ENCODE measurements at regions not wholly inside any gene's neighbourhood (a gene's known extent, or its start where the extent isn't known, plus 50 kb on each side); places are given as distances from the start of the nearest gene placed in this dataset.

DNA sequence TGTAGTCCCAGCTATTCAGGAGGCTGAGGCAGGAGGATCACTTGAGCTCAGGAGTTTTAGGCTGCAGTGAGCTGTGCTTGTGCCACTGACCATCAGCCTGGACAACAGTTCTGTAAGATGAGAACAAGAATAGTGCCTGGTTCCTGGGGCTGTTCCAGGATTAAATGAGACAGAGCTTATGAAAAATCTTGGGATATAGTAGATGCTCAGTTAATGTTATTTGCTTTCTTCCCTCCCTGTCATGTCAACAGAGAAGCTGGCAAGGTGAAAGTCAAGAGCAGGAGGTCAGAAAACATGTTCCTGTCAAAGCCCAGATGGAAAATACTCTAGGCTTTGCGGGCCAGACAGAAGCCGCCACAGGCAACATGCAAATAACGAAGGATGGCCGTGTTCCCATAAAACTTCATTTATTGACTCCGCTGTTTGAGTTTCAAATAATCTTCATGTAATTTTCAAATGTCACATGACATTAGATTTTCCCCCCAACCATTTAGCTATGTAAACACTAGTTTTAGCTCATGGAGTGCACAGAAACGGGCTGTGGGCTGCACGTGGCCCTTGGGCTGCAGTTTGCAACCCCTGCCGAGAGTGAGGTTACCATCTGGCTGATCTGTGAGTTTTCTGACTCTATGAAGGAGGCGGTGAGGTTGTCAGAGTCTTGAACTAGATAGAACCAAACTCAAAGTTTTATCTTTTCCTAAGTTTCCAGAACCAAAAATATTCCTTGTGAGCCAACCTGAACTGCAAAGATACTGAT, 63.4 kb upstream of the PMEPA1 start:
- Histone ChIP-seq H2BK12ac (ENCODE audit: insufficient read length, low read depth, low read length) (no peak overlapping the region), H3K4me2 (ENCODE audit: insufficient read depth, insufficient read length, low read length) (no peak overlapping the region), H2BK5ac (ENCODE audit: insufficient read length, low read length) (no peak overlapping the region), H3K79me1 (ENCODE audit: insufficient read depth, low read depth, low read length, poor library complexity, severe bottlenecking) (no peaks in the 10 kb centered on the region), H4K8ac (replicated peaks; ENCODE audit: insufficient read length, low read depth, low read length) (no peak overlapping the region), H3K4ac (ENCODE audit: low read depth, low read length) (no peak overlapping the region), H2AFZ (ENCODE audit: low read length) (no peak overlapping the region), H3K79me2 (ENCODE audit: insufficient read depth, low read length) (no peaks in the 10 kb centered on the region), H3K56ac (ENCODE audit: insufficient read length, low read depth, low read length) (no peak overlapping the region), H2BK15ac (ENCODE audit: low read depth, low read length) (no peak overlapping the region), H3K4me1 (ENCODE audit: insufficient read depth, low read length) (no peaks in the 10 kb centered on the region; the same call in 1 of the 2 replicates), H4K20me1 (ENCODE audit: control insufficient read depth, insufficient read depth, insufficient read length) (no peaks in the 10 kb centered on the region), H4K5ac (ENCODE audit: insufficient read length, low read depth, low read length) (no peak overlapping the region), H3K23me2 (ENCODE audit: insufficient read length, low read depth, low read length, poor library complexity, severe bottlenecking) (no peaks in the 10 kb centered on the region), H3K18ac (ENCODE audit: insufficient read length, low read depth, low read length) (no peak overlapping the region), H3K9me3 (ENCODE audit: control insufficient read depth, low read depth, low read length) (no peaks in the 10 kb centered on the region), H3K27ac (ENCODE audit: insufficient read length, low read depth, low read length) (no peak overlapping the region), H4K91ac (ENCODE audit: insufficient read length, low read depth, low read length) (no peak overlapping the region), H2AK5ac (ENCODE audit: insufficient read length, low read length) (no peak overlapping the region), H2BK120ac (ENCODE audit: low read depth, low read length, poor library complexity, severe bottlenecking) (no peak overlapping the region), H3K27me3 (ENCODE audit: insufficient read depth, low read length) (no peaks in the 10 kb centered on the region), H3K23ac (ENCODE audit: insufficient read length, low read depth, low read length) (no peak overlapping the region), H3K9ac (ENCODE audit: extremely low read depth, insufficient read length, low read length) (no peak overlapping the region), H3K14ac (ENCODE audit: insufficient read depth, low read length) (no peak overlapping the region), H3T11ph (ENCODE audit: low read length) (no peak overlapping the region), H2BK20ac (ENCODE audit: low read depth, low read length, poor library complexity, severe bottlenecking) (no peak overlapping the region)
- TF ChIP-seq, protein P1, sequence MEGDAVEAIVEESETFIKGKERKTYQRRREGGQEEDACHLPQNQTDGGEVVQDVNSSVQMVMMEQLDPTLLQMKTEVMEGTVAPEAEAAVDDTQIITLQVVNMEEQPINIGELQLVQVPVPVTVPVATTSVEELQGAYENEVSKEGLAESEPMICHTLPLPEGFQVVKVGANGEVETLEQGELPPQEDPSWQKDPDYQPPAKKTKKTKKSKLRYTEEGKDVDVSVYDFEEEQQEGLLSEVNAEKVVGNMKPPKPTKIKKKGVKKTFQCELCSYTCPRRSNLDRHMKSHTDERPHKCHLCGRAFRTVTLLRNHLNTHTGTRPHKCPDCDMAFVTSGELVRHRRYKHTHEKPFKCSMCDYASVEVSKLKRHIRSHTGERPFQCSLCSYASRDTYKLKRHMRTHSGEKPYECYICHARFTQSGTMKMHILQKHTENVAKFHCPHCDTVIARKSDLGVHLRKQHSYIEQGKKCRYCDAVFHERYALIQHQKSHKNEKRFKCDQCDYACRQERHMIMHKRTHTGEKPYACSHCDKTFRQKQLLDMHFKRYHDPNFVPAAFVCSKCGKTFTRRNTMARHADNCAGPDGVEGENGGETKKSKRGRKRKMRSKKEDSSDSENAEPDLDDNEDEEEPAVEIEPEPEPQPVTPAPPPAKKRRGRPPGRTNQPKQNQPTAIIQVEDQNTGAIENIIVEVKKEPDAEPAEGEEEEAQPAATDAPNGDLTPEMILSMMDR (conservative IDR thresholded peaks at IDR 0.05): no peak
- WGBS (ENCODE audit: extremely low coverage, insufficient read length, low lambda C conversion rate): no CpG with 5 or more reads among the region's 9 CpGs
- peak; percentile 12 for DNase-seq
- H3K9me3 Mint-ChIP-seq: no peaks in the 10 kb centered on the region
- peak overlapping the region in 1 of 3 experiments; percentile 87; a peak in 2 of 7 replicates for H3K27ac Mint-ChIP-seq
- no peaks in the 10 kb centered on the region; a peak in 1 of 7 replicates for H3K36me3 Mint-ChIP-seq (ENCODE audit: insufficient read depth in 1 of 3, low read depth in 3 of 3)
- H3K4me1 Mint-ChIP-seq: peaks cover 28 to 38% of the 10 kb centered on the region in 2 experiments
- no peak overlapping the region for H3K4me3 Mint-ChIP-seq
- H3K27me3 Mint-ChIP-seq (ENCODE audit: low read depth): no peaks in the 10 kb centered on the region; the same call in none of the 2 replicates
